H1 (cell line): ENCODE measurements at regions not wholly inside any gene's neighbourhood (a gene's known extent, or its start where the extent isn't known, plus 50 kb on each side); places are given as distances from the start of the nearest gene placed in this dataset.

Experiments used
- BCL11A ChIP-seq, 2 experiments: IDR thresholded peaks; one replicate each; pipeline ENCODE4 v1.6.1; 2011; ENCODE audit warnings: low read depth in 2 of 2, low read length in 2 of 2, mild to moderate bottlenecking in 2 of 2
- CBX5 ChIP-seq: fragments of 300-800, 300-1000 bp; sonication (generic); IDR thresholded peaks from 2 replicates; pipeline ENCODE4 v1.7.1; 2016; ENCODE audit warnings: antibody characterized with exemption, low read length, low read depth
- CBX8 ChIP-seq: fragments of 300-800, 300-1000 bp; sonication (generic); IDR thresholded peaks from 2 replicates; pipeline ENCODE4 v1.7.1; 2016; ENCODE audit warnings: low read depth, low read length, borderline replicate concordance
- CHD1 ChIP-seq: IDR thresholded peaks from 2 replicates; pipeline ENCODE4 v1.6.1; 2012; ENCODE audit warnings: low read depth, low read length, improper control_type of control experiment
- CREB1 ChIP-seq: IDR thresholded peaks from 2 replicates; pipeline ENCODE4 v1.6.1; 2012; ENCODE audit warnings: inconsistent platforms
- CTCF ChIP-seq, 3 experiments: IDR thresholded peaks; 1 replicate in 2 of 3; 2 replicates in 1 of 3; pipeline versions ENCODE4 v1.5.1 to v1.6.1; 2011; ENCODE audit warnings: low read length in 3 of 3, mild to moderate bottlenecking in 3 of 3, inconsistent platforms in 2 of 3, low read depth in 1 of 3, moderate library complexity in 1 of 3; ENCODE audit not compliant: insufficient read depth in 1 of 3; ENCODE audit errors: control extremely low read depth in 1 of 3
- EP300 ChIP-seq, 2 experiments: IDR thresholded peaks; 1 replicate in 1 of 2; 2 replicates in 1 of 2; pipeline ENCODE4 v1.6.1; 2011 to 2012; ENCODE audit warnings: low read depth in 2 of 2, low read length in 2 of 2, mild to moderate bottlenecking in 2 of 2, borderline replicate concordance in 1 of 2, inconsistent platforms in 1 of 2, moderate library complexity in 1 of 2
- GTF2F1 ChIP-seq: IDR thresholded peaks from 2 replicates; pipeline ENCODE4 v1.6.1; 2012; ENCODE audit warnings: low read depth, low read length, improper control_type of control experiment, borderline replicate concordance
- HDAC6 ChIP-seq: IDR thresholded peaks from one replicate; pipeline ENCODE4 v1.7.1; 2012; ENCODE audit warnings: low read depth, mild to moderate bottlenecking, inconsistent platforms, low read length, moderate library complexity
- KDM1A ChIP-seq: fragments of 200-600, 300-600 bp; sonication (generic); IDR thresholded peaks from 2 replicates; pipeline ENCODE4 v1.7.1; 2016; ENCODE audit warnings: mild to moderate bottlenecking, low read length, borderline replicate concordance
- MAX ChIP-seq: IDR thresholded peaks from 2 replicates; pipeline ENCODE4 v1.6.1; 2012; ENCODE audit warnings: inconsistent platforms
- RAD21 ChIP-seq, 2 experiments: IDR thresholded peaks in 1 of 2; conservative IDR thresholded peaks in 1 of 2; 2 replicates each; pipeline ENCODE4 v1.6.1; 2011; ENCODE audit warnings: low read depth in 2 of 2, low read length in 2 of 2, improper control_type of control experiment in 1 of 2, inconsistent platforms in 1 of 2, mild to moderate bottlenecking in 1 of 2, moderate library complexity in 1 of 2
- RFX5 ChIP-seq: IDR thresholded peaks from 2 replicates; pipeline ENCODE4 v1.6.1; 2011; ENCODE audit warnings: low read depth, low read length, improper control_type of control experiment, borderline replicate concordance
- RNF2 ChIP-seq: fragments of 200-900, 300-1000 bp; sonication (generic); IDR thresholded peaks from 2 replicates; pipeline ENCODE4 v1.7.1; 2016; ENCODE audit warnings: borderline replicate concordance, low read depth, mild to moderate bottlenecking, antibody characterized with exemption, low read length; ENCODE audit not compliant: poor library complexity, severe bottlenecking; ENCODE audit errors: missing control alignments
- SRF ChIP-seq: IDR thresholded peaks from 2 replicates; pipeline ENCODE4 v1.6.1; 2011; ENCODE audit warnings: mild to moderate bottlenecking, low read depth, low read length, moderate library complexity
- TAF7 ChIP-seq: optimal IDR thresholded peaks from 2 replicates; pipeline ENCODE3; 2011; ENCODE audit warnings: low read depth, mild to moderate bottlenecking, inconsistent platforms, low read length, moderate library complexity, borderline replicate concordance
- TBP ChIP-seq: IDR thresholded peaks from 2 replicates; pipeline ENCODE4 v1.6.1; 2011; ENCODE audit warnings: low read depth, low read length, improper control_type of control experiment
- YY1 ChIP-seq: IDR thresholded peaks from 2 replicates; pipeline ENCODE4 v1.6.1; 2011; ENCODE audit warnings: low read depth, mild to moderate bottlenecking, low read length
- TF ChIP-seq, protein P1 (sequence below): IDR thresholded peaks from 2 replicates; pipeline ENCODE4 v1.6.1; 2011; ENCODE audit warnings: low read depth, mild to moderate bottlenecking, low read length; ENCODE audit not compliant: insufficient read depth
- TF ChIP-seq, protein P2 (sequence below): IDR thresholded peaks from 2 replicates; pipeline ENCODE4 v1.6.1; 2012; ENCODE audit warnings: low read length, inconsistent platforms

GRCh38 chr1:29793101-29793546 is 556.8 kb downstream of the PTPRU start (continued):
- TF ChIP-seq BCL11A (IDR thresholded peaks at IDR 0.05; ENCODE audit: low read depth in 2 of 2, low read length in 2 of 2) = no peak
- TF ChIP-seq GTF2F1 = no peak
- TF ChIP-seq, protein P1, sequence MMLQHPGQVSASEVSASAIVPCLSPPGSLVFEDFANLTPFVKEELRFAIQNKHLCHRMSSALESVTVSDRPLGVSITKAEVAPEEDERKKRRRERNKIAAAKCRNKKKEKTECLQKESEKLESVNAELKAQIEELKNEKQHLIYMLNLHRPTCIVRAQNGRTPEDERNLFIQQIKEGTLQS = no peak
- TF ChIP-seq CBX8 = no peak
- peak; percentile 25; the same call in 1 of the 2 replicates for TF ChIP-seq MAX
- no peak for TF ChIP-seq KDM1A
- peak; percentile 96 to 97 for TF ChIP-seq RAD21 (IDR thresholded peaks at IDR 0.05 in 1 of 2, conservative IDR thresholded peaks at IDR 0.05 in 1 of 2; ENCODE audit: low read depth in 2 of 2, low read length in 2 of 2)
- no peak for TF ChIP-seq RNF2
- no peak for TF ChIP-seq TAF7
- TF ChIP-seq TBP = peak; percentile 11; the same call in 1 of the 2 replicates
- no peak for TF ChIP-seq SRF
- no peak for TF ChIP-seq EP300 (IDR thresholded peaks at IDR 0.05; ENCODE audit: borderline replicate concordance in 1 of 2, low read depth in 2 of 2, low read length in 2 of 2)
- TF ChIP-seq YY1 = no peak
- no peak for TF ChIP-seq CHD1
- peak; percentile 79 to 94 (median 93) for TF ChIP-seq CTCF (IDR thresholded peaks at IDR 0.05; ENCODE audit: control extremely low read depth in 1 of 3, insufficient read depth in 1 of 3, low read depth in 1 of 3, low read length in 3 of 3)
- TF ChIP-seq, protein P2, sequence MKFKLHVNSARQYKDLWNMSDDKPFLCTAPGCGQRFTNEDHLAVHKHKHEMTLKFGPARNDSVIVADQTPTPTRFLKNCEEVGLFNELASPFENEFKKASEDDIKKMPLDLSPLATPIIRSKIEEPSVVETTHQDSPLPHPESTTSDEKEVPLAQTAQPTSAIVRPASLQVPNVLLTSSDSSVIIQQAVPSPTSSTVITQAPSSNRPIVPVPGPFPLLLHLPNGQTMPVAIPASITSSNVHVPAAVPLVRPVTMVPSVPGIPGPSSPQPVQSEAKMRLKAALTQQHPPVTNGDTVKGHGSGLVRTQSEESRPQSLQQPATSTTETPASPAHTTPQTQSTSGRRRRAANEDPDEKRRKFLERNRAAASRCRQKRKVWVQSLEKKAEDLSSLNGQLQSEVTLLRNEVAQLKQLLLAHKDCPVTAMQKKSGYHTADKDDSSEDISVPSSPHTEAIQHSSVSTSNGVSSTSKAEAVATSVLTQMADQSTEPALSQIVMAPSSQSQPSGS = 0 out of 2 replicates have a peak, but pooled peaks have one; percentile 37
- TF ChIP-seq RFX5 = no peak
- no peak for TF ChIP-seq CREB1
- TF ChIP-seq HDAC6 = no peak
- TF ChIP-seq CBX5 = no peak
